ENCODE measurements at regions not wholly inside any gene's neighbourhood (a gene's known extent, or its start where the extent isn't known, plus 50 kb on each side); places are given as distances from the start of the nearest gene placed in this dataset.

DNA sequence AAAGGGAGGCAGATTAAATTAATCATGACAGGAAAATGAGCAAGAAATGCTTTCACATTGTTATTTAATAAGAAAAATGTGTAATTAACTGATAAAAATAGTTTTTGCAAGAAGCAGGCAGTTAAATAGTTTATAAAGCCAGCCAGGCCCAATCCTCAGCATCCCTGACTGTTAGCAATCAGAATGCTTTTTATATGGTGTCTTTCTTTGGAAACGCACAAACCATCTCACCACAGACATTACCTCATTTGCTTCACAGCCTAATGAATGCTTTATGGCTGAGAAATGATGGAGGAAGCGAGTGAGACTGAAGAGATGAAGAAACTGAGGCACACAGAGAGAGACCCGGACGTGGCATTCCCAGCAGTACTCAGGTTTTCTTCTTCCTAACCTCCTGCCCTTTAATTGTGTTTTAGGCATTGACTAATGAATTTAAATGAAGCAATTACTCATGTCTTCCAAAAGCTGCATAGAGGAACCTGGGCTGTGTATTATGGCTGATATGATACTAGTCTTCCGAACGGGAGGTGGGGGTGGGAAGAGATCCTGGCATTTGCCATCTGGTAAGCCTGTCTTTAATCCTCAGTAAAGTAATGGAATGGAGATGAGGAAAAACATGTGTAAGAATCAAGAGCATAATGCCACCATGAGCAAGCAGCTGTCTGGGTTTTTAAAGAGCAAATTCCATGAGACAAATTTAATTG, 116.1 kb upstream of the LMO4 start:
- Histone ChIP-seq H3K9me3 (ENCODE audit: control insufficient read depth, low read length) (no peaks in the 10 kb centered on the region), H3K9ac (no peak overlapping the region), H3K36me3 (ENCODE audit: control insufficient read depth, insufficient read depth, low read length) (no peaks in the 10 kb centered on the region), H3K4me1 (no peaks in the 10 kb centered on the region), H2AFZ (no peak overlapping the region), H3K27me3 (ENCODE audit: control insufficient read depth, insufficient read depth, low read length) (no peaks in the 10 kb centered on the region), H3K4me2 (ENCODE audit: low read length) (no peak overlapping the region), H3K4me3 (ENCODE audit: low read depth, low read length) (no peak overlapping the region), H3K27ac (no peak overlapping the region), H3K79me2 (no peaks in the 10 kb centered on the region)
- TF ChIP-seq, protein P1, sequence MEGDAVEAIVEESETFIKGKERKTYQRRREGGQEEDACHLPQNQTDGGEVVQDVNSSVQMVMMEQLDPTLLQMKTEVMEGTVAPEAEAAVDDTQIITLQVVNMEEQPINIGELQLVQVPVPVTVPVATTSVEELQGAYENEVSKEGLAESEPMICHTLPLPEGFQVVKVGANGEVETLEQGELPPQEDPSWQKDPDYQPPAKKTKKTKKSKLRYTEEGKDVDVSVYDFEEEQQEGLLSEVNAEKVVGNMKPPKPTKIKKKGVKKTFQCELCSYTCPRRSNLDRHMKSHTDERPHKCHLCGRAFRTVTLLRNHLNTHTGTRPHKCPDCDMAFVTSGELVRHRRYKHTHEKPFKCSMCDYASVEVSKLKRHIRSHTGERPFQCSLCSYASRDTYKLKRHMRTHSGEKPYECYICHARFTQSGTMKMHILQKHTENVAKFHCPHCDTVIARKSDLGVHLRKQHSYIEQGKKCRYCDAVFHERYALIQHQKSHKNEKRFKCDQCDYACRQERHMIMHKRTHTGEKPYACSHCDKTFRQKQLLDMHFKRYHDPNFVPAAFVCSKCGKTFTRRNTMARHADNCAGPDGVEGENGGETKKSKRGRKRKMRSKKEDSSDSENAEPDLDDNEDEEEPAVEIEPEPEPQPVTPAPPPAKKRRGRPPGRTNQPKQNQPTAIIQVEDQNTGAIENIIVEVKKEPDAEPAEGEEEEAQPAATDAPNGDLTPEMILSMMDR (IDR thresholded peaks at IDR 0.05) = no peak

GRCh38 chr1:87213135-87213515, 115.6 kb upstream of the LMO4 start:
- Histone ChIP-seq H3K4me3 (ENCODE audit: low read depth, low read length) (no peak overlapping the region), H2AFZ (no peak overlapping the region), H3K27me3 (ENCODE audit: control insufficient read depth, insufficient read depth, low read length) (no peaks in the 10 kb centered on the region), H3K9ac (no peak overlapping the region), H3K36me3 (ENCODE audit: control insufficient read depth, insufficient read depth, low read length) (no peaks in the 10 kb centered on the region), H3K4me2 (ENCODE audit: low read length) (no peak overlapping the region), H3K4me1 (no peaks in the 10 kb centered on the region), H3K79me2 (no peaks in the 10 kb centered on the region), H3K27ac (no peak overlapping the region), H3K9me3 (ENCODE audit: control insufficient read depth, low read length) (no peaks in the 10 kb centered on the region)
- TF ChIP-seq, protein P1 (IDR thresholded peaks at IDR 0.05) = no peak

DNA sequence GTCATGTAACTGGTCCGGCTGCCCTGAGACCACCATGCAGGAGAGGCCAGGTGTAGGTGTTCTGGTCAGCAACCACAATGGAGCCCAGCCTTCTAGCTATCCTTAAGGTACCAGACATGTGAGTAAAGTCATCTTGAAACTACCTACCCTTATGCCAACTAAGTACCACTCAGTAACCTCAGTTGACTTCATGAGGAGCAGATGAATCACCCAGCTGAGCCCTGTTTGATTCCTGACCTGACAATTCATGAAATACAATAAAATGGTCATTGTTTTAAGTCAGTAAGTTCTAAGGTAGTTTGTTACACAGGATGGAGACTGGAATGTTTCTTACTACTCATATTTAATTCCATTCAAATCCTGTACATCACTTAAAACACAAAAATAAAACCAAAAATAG, 113.1 kb upstream of the LMO4 start:
- H3K9me3 ChIP-seq (ENCODE audit: control insufficient read depth, low read length) = no peaks in the 10 kb centered on the region
- no peak overlapping the region for H3K27ac ChIP-seq
- no peaks in the 10 kb centered on the region for H3K27me3 ChIP-seq (ENCODE audit: control insufficient read depth, insufficient read depth, low read length)
- TF ChIP-seq, protein P1 (IDR thresholded peaks at IDR 0.05) = no peak
- no peak overlapping the region for H3K4me3 ChIP-seq (ENCODE audit: low read depth, low read length)
- H3K36me3 ChIP-seq (ENCODE audit: control insufficient read depth, insufficient read depth, low read length) = no peaks in the 10 kb centered on the region
- no peak overlapping the region for H3K4me2 ChIP-seq (ENCODE audit: low read length)
- H2AFZ ChIP-seq = no peak overlapping the region
- no peak overlapping the region for H3K9ac ChIP-seq
- no peaks in the 10 kb centered on the region for H3K79me2 ChIP-seq
- no peaks in the 10 kb centered on the region for H3K4me1 ChIP-seq

GRCh38 chr1:87218618-87219017, 110.1 kb upstream of the LMO4 start:
- Histone ChIP-seq H3K79me2 (no peaks in the 10 kb centered on the region), H2AFZ (no peak overlapping the region)

More at GRCh38 chr1:87218618-87219017, 110.1 kb upstream of the LMO4 start:
- no peak overlapping the region for H3K4me2 ChIP-seq (ENCODE audit: low read length)
- no peak overlapping the region for H3K9ac ChIP-seq
- no peak overlapping the region for H3K27ac ChIP-seq
- no peaks in the 10 kb centered on the region for H3K4me1 ChIP-seq
- no peaks in the 10 kb centered on the region for H3K9me3 ChIP-seq (ENCODE audit: control insufficient read depth, low read length)
- TF ChIP-seq, protein P1 (IDR thresholded peaks at IDR 0.05) = no peak
- H3K27me3 ChIP-seq (ENCODE audit: control insufficient read depth, insufficient read depth, low read length) = no peaks in the 10 kb centered on the region
- no peaks in the 10 kb centered on the region for H3K36me3 ChIP-seq (ENCODE audit: control insufficient read depth, insufficient read depth, low read length)
- no peak overlapping the region for H3K4me3 ChIP-seq (ENCODE audit: low read depth, low read length)

All from parathyroid adenoma (tissue), 2 donors.